ENCODE measurements at regions not wholly inside any gene's neighbourhood (a gene's known extent, or its start where the extent isn't known, plus 50 kb on each side); places are given as distances from the start of the nearest gene placed in this dataset.
A peak's percentile ranks its signal among the peaks of the same experiment; 100 is the strongest.
"Not testable (repeated sequence)": the region's sequence is repeated elsewhere in the genome, so short reads cannot be mapped to it uniquely, and the experiment has no call there.

DNA sequence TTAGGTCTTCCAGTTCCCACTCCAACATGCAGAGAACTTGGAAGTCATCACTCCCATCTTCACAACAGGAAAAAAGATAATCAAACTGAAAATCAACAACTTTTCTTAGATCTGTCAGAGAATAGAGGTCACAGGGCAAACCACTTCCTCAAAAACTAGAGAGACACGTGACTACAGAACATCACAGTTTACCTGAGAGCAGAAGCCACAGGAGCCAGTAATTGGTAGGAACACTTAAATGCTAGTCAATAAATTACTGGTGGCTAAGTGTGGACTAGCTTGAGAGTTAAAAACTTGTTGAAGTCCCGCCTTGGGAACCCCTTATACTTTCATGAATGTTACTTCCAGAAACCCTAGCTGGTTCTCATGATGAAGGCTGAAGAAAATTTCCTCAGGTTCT, 81.1 kb downstream of the THSD1 start:
- DNase-seq (ENCODE audit: low read depth in 1 of 2, low spot score in 1 of 2): not testable (repeated sequence)

- DNase-seq (ENCODE audit: low read depth in 1 of 2, low spot score in 1 of 2): no peak
These were observed 86.1 kb downstream of the THSD1 start for GRCh38 chr13:52319876-52320275.

GRCh38 chr13:52309833-52310232, 96.1 kb downstream of the THSD1 start:
- DNase-seq (ENCODE audit: low read depth in 1 of 2, low spot score in 1 of 2): not testable (repeated sequence)

GRCh38 chr13:52306336-52306735, 99.6 kb downstream of the THSD1 start:
- DNase-seq (ENCODE audit: low read depth in 1 of 2, low spot score in 1 of 2): not testable (repeated sequence)

GRCh38 chr13:52303098-52303497, 102.9 kb downstream of the THSD1 start:
- DNase-seq (ENCODE audit: low read depth in 1 of 2, low spot score in 1 of 2): not testable (repeated sequence)

DNA sequence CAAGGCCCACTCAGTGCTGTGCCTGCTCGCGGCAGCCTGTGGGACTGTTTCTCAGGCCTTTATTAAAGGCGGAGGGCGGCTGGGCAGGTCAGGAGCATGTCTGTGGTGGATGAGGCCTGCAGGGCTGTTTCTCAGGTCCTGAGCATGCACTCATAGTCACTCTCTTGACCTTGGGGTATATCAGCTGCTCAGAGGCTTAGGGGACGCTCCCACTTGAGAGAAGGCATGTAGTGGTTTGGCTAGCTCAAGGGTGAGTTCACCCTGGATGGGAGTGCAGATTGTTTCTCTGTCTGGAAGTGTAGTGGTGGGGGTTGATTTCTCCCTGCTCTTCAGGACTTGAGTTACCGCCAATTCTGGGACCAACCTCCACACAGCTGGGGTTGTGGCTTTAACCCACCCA, 103.3 kb downstream of the THSD1 start:
- not testable (repeated sequence) for DNase-seq (ENCODE audit: low read depth in 1 of 2, low spot score in 1 of 2)

DNA sequence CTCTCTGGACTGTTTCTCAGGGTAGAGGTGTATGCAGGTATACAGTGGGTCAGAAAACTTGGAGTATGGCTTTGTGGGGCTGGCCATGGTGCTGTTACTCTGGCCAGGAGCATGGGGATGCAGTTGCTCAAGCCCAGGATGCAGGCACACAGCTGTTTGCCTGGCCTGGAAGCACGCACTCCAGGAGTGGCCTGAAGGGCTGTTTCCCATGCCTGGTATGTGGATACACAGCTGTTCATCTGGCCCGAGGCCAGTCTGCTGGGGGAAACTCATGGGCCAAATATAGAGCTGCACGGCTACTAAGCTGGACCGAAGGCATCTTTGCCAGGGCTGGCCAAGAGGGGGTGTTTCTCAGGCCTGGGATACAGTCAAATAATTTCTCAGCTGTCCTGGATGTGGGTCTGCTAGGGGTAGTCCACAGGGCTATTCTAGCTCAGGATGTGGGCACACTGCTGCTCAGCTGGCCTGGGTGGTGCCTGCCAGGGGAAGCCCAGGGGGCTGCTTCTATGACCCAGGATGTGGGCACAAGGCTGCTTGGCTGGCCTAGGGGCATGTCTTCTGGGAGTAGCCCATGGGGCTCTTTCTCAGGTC, 104.1 kb downstream of the THSD1 start:
- not testable (repeated sequence) for DNase-seq (ENCODE audit: low read depth in 1 of 2, low spot score in 1 of 2)

GRCh38 chr13:52298079-52298661, 107.8 kb downstream of the THSD1 start:
- not testable (repeated sequence) for DNase-seq (ENCODE audit: low read depth in 1 of 2, low spot score in 1 of 2)

DNA sequence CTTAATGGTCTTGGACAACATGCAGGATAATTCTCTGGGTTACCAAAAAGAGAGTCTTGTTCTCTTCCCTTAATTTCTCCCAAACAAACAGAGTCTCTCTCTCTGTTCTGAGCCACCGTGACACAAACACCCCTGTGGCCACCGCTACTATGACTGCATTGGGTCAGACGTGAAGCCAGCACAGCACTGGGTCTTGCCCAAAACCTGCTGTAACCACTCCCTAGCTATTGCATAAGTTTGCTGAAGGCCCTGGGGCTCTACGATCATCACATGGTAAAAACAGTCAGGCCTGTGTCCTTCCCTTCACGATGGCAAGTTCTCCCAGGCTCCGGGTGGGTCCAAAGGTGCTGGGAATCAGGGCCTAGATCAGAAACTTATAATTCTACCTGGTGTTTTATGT, 117.1 kb downstream of the THSD1 start:
- not testable (repeated sequence) for DNase-seq (ENCODE audit: low read depth in 1 of 2, low spot score in 1 of 2)

- not testable (repeated sequence) for DNase-seq (ENCODE audit: low read depth in 1 of 2, low spot score in 1 of 2)
These were observed 122.0 kb upstream of the NEK3 start for GRCh38 chr13:52281387-52281786.

DNA sequence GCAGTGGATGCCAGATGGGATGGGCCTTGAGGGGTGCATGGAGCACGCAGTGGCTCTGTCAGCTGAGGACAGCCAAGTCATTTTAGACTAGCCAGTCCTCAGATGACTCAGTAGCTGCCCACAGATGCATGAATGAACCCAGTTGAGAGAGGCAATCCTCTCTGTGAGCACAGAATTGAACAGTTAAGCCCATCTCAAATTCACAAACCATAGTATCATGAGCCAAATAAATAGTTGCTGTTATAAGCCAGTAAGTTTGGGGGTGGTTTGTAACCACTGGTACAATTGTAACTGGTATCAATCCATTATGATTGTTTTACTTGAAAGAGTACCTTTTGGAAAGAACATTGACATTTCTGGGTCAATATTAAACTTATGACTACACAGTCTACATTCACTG, 120.0 kb upstream of the NEK3 start:
- DNase-seq (ENCODE audit: low read depth in 1 of 2, low spot score in 1 of 2): not testable (repeated sequence)

DNA sequence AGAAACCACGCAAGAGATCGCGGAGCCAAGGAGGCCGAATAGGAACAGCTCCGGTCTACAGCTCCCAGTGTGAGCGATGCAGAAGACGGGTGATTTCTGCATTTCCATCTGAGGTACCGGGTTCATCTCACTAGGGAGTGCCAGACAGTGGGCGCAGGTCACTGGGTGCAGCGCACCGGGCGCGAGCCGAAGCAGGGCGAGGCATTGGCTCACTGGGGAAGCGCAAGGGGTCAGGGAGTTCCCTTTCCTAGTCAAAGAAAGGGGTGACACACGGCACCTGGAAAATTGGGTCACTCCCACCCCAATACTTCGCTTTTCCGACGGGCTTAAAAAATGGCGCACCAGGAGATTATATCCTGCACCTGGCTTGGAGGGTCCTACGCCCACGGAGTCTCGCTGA, 94.9 kb upstream of the NEK3 start:
- DNase-seq (ENCODE audit: low read depth in 1 of 2, low spot score in 1 of 2): not testable (repeated sequence)

- DNase-seq (ENCODE audit: low read depth in 1 of 2, low spot score in 1 of 2): not testable (repeated sequence)
These were observed 81.4 kb upstream of the NEK3 start for GRCh38 chr13:52240752-52241151.

DNA sequence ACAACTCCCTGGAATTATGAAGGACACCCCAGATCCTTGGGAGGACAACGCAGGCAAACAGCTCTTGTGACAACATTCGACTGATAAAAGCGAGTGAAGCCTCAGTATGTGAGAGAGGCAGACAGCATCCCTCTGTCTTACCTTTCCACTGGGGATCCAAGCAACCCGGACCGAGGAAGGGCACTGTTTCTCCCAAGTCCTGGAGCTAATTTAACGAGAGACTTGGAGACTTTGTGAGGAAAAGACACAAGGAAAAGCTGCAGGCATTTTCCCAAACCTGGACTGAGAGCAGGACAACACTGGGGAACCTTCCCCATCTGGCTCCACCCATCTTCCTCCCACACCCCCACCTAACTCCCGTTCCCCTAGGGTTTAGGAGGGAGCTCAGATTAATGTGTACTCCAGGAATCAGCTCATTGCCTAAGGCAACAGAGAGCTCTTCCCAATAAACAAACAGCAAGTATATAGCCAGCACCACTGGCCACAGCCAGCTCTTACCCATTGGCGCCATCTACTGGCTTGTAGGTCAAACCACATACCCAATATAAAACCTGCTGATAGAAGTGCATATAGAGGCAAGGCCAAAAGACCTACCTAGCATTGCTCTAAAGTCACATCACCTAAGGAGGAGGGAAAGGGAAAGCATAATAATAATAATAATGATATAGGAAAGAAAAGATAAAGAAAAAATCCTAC, 76.7 kb upstream of the NEK3 start:
- DNase-seq (ENCODE audit: low read depth in 1 of 2, low spot score in 1 of 2): peak in 1 of 2 donors; percentile 30

DNA sequence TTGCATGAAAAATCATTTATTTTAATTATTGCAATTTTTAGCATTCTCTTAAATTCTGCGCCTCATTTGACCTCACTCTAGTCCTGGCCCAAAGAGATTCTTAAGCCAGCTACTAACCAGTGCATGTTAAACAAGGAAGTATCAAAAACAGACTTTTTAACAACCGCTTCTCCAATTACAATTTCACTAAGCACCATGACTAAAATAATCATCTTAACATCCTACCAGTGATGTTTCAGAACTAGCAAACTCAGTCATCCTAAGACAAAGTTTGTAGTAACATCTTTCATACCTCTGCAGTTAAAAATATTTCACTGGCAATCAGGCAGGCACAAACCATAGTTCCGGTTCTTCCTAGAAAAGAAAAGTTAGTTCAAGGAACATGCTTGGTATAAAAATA, 75.5 kb upstream of the NEK3 start:
- not testable (repeated sequence) for DNase-seq (ENCODE audit: low read depth in 1 of 2, low spot score in 1 of 2)

DNA sequence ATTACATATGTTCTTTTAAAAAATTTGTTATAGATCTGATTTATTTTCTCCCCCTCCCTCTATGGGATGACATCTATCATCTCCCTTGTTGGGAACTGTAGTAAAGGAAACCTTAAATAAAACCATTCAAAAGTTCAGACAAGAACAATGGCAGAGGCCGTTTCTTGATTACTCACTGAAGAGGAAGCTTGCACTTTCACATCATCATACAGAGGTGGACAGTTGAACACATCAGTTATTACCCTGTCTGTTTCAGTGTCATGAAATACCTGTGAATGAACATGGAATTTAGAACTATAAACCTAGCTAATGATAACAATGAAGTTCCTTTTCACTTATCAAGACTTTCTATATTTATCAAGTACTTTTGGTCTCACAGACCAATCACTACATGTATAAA, 63.7 kb upstream of the NEK3 start:
- not testable (repeated sequence) for DNase-seq (ENCODE audit: low read depth in 1 of 2, low spot score in 1 of 2)

DNA sequence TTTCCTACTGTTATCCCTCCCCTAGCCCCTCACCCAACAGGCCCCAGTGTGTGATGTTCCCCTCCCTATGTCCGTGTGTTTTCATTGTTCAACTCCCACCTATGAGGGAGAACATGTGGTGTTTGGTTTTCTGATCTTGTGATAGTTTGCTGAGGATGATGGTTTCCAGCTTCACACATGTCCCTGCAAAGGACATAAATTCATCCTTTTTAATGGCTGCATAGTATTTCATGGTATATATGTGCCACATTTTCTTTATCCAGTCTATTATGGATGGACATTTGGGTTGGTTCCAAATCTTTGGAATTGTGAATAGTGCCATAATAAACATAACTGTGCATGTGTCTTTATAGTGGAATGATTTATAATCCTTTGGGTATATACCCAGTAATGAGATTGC, 54.5 kb upstream of the NEK3 start:
- not testable (repeated sequence) for DNase-seq (ENCODE audit: low read depth in 1 of 2, low spot score in 1 of 2)

GRCh38 chr13:52212886-52213285, 53.5 kb upstream of the NEK3 start:
- DNase-seq (ENCODE audit: low read depth in 1 of 2, low spot score in 1 of 2): not testable (repeated sequence)

DNA sequence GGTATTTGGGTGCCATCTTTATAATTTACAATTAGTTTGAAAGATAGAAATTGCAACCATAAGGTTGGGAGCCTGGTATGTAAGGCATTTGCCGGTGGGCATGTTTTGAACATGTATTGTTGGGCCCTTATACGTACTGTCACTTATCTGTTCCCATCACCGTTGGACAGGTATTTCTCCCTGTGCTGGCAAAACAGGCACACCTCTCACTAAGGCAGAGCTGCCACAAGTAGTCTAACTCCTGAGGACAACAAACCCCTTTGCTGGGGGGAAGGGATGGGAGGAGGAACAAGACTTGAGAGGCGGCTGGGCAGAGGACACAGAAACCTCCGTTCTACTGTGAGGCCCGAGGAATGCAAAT, 52.0 kb upstream of the NEK3 start:
- not testable (repeated sequence) for DNase-seq (ENCODE audit: low read depth in 1 of 2, low spot score in 1 of 2)

- not testable (repeated sequence) for DNase-seq (ENCODE audit: low read depth in 1 of 2, low spot score in 1 of 2)
These were observed 51.4 kb upstream of the NEK3 start for GRCh38 chr13:52210564-52211415.

Measured in activated CD4-positive, alpha-beta T cell treated with anti-CD3 and anti-CD28 coated beads, Interleukin-2, amount 50 U/mL, for 24 hours (primary cell).